ENCODE measurements at regions not wholly inside any gene's neighbourhood (a gene's known extent, or its start where the extent isn't known, plus 50 kb on each side); places are given as distances from the start of the nearest gene placed in this dataset.
"Not testable (repeated sequence)": the region's sequence is repeated elsewhere in the genome, so short reads cannot be mapped to it uniquely, and the experiment has no call there.

DNA sequence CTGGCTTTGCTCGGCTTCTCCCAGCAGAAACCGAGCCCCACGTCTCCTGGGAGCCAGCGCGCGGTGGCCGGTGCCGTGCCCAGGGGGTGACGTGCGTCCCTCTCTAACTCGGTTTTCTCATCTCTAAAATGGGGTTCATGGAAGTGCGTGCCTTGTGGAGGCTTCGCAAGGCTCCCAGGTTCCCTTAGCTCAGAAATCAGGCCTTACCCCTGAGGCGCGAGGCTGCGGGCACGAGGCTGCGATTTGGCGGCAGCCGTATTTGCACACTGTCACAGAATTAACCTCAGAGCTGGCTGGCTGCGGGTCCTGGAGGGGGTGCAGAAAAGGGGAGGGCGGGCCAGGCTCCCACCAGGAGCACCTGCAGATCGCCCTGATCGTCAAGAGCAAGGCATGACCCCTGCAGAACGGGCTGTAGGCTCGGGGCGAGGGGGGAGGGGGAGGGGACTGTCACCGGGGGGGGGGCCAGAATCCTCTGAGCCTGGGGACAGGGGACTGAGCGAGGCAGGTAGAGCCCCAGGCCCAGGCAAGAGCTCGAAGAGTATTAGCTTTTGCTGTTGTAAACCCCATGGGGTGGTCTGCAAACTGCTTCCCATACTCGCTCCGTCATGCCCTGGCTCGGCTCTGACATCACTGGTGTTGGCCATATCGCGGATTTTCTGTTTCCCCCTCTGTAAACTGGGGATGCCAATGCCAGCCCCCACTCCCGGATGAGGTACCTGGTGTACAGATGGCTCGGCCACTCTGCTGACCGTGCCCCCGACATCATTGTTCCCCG lies 62.2 kb downstream of the CCNE1 start:
- no peak for DNase-seq

DNA sequence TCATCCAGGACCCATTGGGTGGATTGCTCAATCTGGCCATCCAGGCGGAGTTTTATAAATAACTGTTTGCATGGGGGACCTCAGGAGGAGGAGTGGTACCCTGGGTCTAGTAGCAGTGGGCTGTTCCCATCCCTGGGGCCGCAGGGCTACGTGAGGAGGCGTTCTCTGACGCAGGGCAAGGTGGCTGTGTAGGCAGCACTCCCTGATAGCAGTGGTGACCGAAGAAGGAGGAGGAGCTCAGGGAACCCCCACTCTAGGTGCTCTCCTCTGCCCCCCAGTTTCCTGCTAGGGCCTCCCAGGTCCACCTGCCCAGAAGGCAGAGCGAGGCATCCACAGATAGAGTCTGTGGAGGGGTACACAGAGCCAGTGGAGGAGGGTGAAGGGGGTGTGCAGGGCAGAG lies 64.1 kb downstream of the CCNE1 start:
- DNase-seq, result no peak

- DNase-seq, result no peak
Observed at GRCh38 chr19:29876414-29876813, 64.6 kb downstream of the CCNE1 start.

- not testable (repeated sequence) for DNase-seq
Observed at GRCh38 chr19:29876908-29877307, 65.1 kb downstream of the CCNE1 start.

DNA sequence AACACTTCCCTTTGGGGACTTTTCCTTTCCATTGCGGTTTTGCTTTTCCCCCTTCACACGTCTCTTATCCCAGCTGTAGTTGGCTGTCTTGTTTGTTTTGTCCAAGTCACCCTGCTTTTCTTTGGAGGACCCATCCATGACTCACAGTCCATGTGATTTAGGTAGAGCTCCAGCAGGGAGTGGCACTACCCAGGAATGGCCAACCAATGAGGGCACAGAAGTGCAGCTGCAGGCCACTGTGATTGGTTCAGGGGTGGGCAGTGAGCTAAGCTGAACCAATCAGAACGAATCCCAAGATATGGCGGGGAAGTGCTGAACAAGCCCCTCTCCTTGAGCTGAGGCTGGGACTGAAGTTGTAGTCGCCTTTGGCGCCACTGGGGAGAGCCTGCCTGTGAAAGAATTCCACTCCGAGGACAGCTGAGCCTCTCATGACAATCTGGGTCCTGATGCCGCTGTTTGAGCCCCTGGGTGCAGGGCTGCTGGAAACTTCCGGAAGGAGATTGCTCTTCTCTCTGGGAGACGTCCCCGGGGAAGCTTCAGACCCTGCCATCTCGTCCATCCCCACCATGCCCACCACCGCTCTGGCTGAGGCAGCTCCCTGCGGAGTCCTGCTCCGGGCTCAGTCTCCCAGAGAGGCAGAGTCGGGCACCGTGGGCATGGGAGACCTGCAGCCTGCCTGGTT lies 62.9 kb upstream of the URI1 start:
- DNase-seq, result peak; percentile 36

DNA sequence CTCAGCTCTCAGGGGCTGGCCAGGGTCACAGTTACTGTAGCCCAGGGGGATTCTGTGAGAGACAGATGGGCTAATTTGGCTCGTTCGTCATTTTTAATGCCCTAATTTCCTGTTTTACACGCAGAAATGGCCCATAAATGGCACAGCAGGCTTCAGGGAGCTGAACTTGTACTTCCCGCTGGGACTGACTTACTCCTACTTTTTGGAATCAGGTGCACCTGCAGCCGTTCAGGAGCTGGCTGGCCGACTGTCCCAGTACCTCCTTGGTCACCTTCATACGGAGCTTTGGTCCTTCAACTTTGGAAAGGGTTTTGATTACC lies 62.4 kb upstream of the URI1 start:
- DNase-seq, result no peak

GRCh38 chr19:29880498-29881081 lies 61.4 kb upstream of the URI1 start:
- no peak for DNase-seq

- DNase-seq, result no peak
Observed at GRCh38 chr19:29881386-29881785, 60.7 kb upstream of the URI1 start.

GRCh38 chr19:29882719-29883105 lies 59.3 kb upstream of the URI1 start:
- DNase-seq, result no peak

- no peak for DNase-seq
Observed at GRCh38 chr19:29884044-29884443, 58.0 kb upstream of the URI1 start.

DNA sequence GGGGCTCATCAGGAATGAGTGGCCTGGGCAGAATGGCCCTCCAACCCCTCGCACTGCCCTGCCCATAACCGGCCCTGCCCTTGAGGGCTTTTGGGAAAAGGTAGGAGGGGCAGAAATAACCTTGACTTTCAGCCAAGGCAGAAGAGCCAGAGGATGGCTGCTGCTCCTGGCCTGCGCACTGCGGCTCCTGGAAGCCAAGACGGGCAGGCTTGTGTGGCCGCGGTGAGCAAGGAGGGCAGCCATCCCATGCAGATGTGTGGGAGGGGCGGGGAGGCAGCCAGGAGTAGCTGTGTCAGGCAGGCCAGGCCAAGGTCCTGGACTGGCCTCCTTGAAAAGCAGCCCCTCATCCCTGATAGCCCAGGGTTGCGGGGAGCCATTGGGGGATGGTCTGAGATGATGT lies 57.6 kb upstream of the URI1 start:
- DNase-seq, result no peak

GRCh38 chr19:29886106-29886505 lies 55.9 kb upstream of the URI1 start:
- DNase-seq, result not testable (repeated sequence)

DNA sequence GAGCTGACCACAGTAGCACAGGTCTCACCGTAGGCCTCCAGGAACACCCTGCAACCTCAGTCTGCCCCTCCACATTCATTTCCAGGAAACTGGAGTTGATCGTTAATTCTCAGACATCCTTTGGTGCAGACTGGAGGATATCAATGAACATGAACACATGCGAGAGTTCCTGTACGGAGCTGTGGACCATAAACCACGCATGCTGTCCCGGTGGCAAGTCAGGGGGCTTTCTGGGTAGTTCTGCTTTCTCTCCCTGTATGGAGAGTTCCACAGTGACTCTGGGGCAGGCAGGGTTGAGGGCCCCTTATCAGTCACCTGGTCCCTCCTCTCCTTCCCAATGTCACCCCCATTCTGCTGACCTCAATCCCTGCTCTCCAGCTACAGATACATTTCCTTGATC lies 55.5 kb upstream of the URI1 start:
- no peak for DNase-seq

- DNase-seq, result peak; percentile 38
Observed at GRCh38 chr19:29887442-29887855, 54.6 kb upstream of the URI1 start.

- not testable (repeated sequence) for DNase-seq
Observed at GRCh38 chr19:29888047-29888446, 54.0 kb upstream of the URI1 start.

GRCh38 chr19:29889702-29890101 lies 52.3 kb upstream of the URI1 start:
- DNase-seq, result no peak

GRCh38 chr19:29890392-29890791 lies 51.6 kb upstream of the URI1 start:
- DNase-seq, result no peak

Data from right hindlimb (tissue), 1 donor.